Suprapubic skin (tissue), 3 donors: ENCODE measurements at regions not wholly inside any gene's neighbourhood (a gene's known extent, or its start where the extent isn't known, plus 50 kb on each side); places are given as distances from the start of the nearest gene placed in this dataset.

Experiments
- CTCF ChIP-seq, 2 donors: fragments of 200-600 bp in 1 of 2; fragments of 450-650 bp in 1 of 2; sonication (generic) in 1 of 2; IDR thresholded peaks; one replicate each; pipeline ENCODE4 v1.5.1; 2016 to 2019; ENCODE audit warnings: antibody characterized with exemption in 2 of 2, mild to moderate bottlenecking in 1 of 2, moderate library complexity in 1 of 2
- POLR2AphosphoS5 ChIP-seq, 3 donors: sonication (generic); formaldehyde crosslinking; IDR thresholded peaks; one replicate each; pipeline ENCODE4 v1.6.1; 2017; ENCODE audit warnings: antibody characterized with exemption in 3 of 3

GRCh38 chr18:61222206-61222605 is 111.0 kb upstream of the CDH20 start:
- TF ChIP-seq CTCF (IDR thresholded peaks at IDR 0.05) = no peak
- TF ChIP-seq POLR2AphosphoS5 (IDR thresholded peaks at IDR 0.05) = no peak
